ENCODE measurements at regions not wholly inside any gene's neighbourhood (a gene's known extent, or its start where the extent isn't known, plus 50 kb on each side); places are given as distances from the start of the nearest gene placed in this dataset.

DNA sequence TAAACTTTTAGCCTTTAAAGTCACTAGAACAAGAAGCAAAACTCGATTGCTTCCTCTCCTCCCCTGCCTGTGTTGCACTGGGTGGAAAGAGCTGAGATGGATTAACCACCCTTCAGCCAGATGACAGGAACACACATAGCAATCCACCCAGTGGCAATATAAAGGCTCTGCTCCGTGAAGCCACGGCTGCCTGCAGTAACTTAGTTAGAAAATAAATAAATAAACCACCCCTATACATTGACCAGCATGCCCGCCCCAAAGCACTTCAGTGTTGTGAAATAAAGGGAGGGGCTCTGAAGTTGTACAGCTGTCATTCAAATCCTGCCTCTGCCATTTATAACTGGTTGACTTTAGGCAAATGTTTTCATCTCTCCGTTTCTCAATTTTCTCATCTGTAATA is 217.1 kb upstream of the LDB2 start:
- TF ChIP-seq, protein P1, sequence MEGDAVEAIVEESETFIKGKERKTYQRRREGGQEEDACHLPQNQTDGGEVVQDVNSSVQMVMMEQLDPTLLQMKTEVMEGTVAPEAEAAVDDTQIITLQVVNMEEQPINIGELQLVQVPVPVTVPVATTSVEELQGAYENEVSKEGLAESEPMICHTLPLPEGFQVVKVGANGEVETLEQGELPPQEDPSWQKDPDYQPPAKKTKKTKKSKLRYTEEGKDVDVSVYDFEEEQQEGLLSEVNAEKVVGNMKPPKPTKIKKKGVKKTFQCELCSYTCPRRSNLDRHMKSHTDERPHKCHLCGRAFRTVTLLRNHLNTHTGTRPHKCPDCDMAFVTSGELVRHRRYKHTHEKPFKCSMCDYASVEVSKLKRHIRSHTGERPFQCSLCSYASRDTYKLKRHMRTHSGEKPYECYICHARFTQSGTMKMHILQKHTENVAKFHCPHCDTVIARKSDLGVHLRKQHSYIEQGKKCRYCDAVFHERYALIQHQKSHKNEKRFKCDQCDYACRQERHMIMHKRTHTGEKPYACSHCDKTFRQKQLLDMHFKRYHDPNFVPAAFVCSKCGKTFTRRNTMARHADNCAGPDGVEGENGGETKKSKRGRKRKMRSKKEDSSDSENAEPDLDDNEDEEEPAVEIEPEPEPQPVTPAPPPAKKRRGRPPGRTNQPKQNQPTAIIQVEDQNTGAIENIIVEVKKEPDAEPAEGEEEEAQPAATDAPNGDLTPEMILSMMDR (IDR thresholded peaks at IDR 0.05) = no peak
- no peak for TF ChIP-seq POLR2A (IDR thresholded peaks at IDR 0.05)
- TF ChIP-seq POLR2AphosphoS5 (IDR thresholded peaks at IDR 0.05) = no peak
- TF ChIP-seq EP300 (IDR thresholded peaks at IDR 0.05) = no peak

All from suprapubic skin (tissue), 4 donors.